ENCODE measurements at regions not wholly inside any gene's neighbourhood (a gene's known extent, or its start where the extent isn't known, plus 50 kb on each side); places are given as distances from the start of the nearest gene placed in this dataset.

DNA sequence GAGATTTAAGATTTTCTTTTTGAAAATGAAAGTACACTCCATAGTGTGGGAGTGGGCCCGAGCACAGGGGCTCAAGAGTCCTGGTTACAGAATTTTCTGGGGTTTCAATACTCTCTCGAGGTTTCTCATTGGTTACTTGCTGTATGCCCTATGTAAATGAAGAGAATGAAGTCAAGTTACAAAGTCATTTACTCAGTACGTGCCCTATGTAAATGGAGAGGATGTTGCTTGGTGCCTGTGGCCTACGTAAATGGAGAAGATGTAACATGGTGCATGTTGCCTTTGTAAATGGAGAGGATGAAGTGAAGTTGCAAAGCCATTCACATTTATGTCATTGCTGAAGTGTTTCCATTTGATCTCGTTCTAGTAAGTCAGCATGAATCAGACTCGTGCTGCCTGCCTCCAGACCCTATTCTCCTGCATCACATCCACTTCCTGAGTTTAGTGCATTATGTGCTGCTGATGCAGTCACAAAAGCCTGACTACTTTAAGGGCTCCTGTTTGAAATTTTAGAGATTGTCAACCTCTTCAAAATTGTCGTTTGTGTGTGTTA, 302.0 kb downstream of the ZBBX start:
- no peaks in the 10 kb centered on the region for H4K20me1 ChIP-seq (replicated peaks; ENCODE audit: control insufficient read depth, insufficient read depth, low read length)
- no peak overlapping the region for H3K27ac ChIP-seq (ENCODE audit: extremely low read depth, low read depth, low read length)
- no peaks in the 10 kb centered on the region for H3K9me3 ChIP-seq (replicated peaks; ENCODE audit: control insufficient read depth, insufficient read depth, low read depth, low read length)
- no peaks in the 10 kb centered on the region for H3K4me1 ChIP-seq (replicated peaks in 1 of 2; ENCODE audit: control insufficient read depth in 2 of 2, insufficient read depth in 2 of 2, low read length in 2 of 2)
- ChIA-PET POLR2A (no interaction called here), CTCF (ENCODE audit: low intra/inter-chr PET ratio) (no interaction called here)
- no peak overlapping the region for H3K9ac ChIP-seq (ENCODE audit: insufficient read depth in 1 of 2, low read depth in 2 of 2, low read length in 2 of 2)
- 0% methylated on average over 7 of the region's 7 CpGs for WGBS (ENCODE audit: insufficient coverage, low coverage, missing lambda C conversion rate)
- in situ Hi-C loops (cut with MboI) (no loop called here), intact Hi-C loops (cut with micrococcal nuclease) (no loop called here)
- ATAC-seq: no peak
- H3K4me3 ChIP-seq: no peak overlapping the region
- FAIRE-seq: no peak
- no peak overlapping the region for H3K4me2 ChIP-seq (ENCODE audit: insufficient read depth, low read length)
- H3K79me2 ChIP-seq (ENCODE audit: control insufficient read depth, insufficient read depth, low read length): no peaks in the 10 kb centered on the region
- no peaks in the 10 kb centered on the region for H3K9me1 ChIP-seq (ENCODE audit: control insufficient read depth, insufficient read depth, low read length)
- H3K27me3 ChIP-seq (ENCODE audit: control insufficient read depth in 2 of 2, insufficient read depth in 2 of 2, low read length in 2 of 2): no peaks in the 10 kb centered on the region
- no peaks in the 10 kb centered on the region for H3K36me3 ChIP-seq (ENCODE audit: control insufficient read depth, insufficient read depth, low read length)
- no peak overlapping the region for H2AFZ ChIP-seq (ENCODE audit: low read depth, low read length)
- no peak for DNase-seq (ENCODE audit: extremely low read depth in 1 of 4, low spot score in 3 of 4)
- BruUV-seq (replicated peaks): no TSS peak
- TF ChIP-seq ELF1 (tag; IDR thresholded peaks at IDR 0.05) (no peak), CTCF (IDR thresholded peaks at IDR 0.05 in 2 of 3, conservative IDR thresholded peaks at IDR 0.05 in 1 of 3; ENCODE audit: insufficient read depth in 2 of 3, low read depth in 1 of 3, low read length in 3 of 3) (no peak), KDM4B (IDR thresholded peaks at IDR 0.05; ENCODE audit: borderline replicate concordance in 2 of 2, low read depth in 1 of 2) (no peak), PRMT5 (CRISPR knock-in tag; IDR thresholded peaks at IDR 0.05) (no peak), ZBTB5 (IDR thresholded peaks at IDR 0.05) (no peak), ZNF75A (CRISPR knock-in tag; IDR thresholded peaks at IDR 0.05) (no peak)
- TF ChIP-seq, protein P1, sequence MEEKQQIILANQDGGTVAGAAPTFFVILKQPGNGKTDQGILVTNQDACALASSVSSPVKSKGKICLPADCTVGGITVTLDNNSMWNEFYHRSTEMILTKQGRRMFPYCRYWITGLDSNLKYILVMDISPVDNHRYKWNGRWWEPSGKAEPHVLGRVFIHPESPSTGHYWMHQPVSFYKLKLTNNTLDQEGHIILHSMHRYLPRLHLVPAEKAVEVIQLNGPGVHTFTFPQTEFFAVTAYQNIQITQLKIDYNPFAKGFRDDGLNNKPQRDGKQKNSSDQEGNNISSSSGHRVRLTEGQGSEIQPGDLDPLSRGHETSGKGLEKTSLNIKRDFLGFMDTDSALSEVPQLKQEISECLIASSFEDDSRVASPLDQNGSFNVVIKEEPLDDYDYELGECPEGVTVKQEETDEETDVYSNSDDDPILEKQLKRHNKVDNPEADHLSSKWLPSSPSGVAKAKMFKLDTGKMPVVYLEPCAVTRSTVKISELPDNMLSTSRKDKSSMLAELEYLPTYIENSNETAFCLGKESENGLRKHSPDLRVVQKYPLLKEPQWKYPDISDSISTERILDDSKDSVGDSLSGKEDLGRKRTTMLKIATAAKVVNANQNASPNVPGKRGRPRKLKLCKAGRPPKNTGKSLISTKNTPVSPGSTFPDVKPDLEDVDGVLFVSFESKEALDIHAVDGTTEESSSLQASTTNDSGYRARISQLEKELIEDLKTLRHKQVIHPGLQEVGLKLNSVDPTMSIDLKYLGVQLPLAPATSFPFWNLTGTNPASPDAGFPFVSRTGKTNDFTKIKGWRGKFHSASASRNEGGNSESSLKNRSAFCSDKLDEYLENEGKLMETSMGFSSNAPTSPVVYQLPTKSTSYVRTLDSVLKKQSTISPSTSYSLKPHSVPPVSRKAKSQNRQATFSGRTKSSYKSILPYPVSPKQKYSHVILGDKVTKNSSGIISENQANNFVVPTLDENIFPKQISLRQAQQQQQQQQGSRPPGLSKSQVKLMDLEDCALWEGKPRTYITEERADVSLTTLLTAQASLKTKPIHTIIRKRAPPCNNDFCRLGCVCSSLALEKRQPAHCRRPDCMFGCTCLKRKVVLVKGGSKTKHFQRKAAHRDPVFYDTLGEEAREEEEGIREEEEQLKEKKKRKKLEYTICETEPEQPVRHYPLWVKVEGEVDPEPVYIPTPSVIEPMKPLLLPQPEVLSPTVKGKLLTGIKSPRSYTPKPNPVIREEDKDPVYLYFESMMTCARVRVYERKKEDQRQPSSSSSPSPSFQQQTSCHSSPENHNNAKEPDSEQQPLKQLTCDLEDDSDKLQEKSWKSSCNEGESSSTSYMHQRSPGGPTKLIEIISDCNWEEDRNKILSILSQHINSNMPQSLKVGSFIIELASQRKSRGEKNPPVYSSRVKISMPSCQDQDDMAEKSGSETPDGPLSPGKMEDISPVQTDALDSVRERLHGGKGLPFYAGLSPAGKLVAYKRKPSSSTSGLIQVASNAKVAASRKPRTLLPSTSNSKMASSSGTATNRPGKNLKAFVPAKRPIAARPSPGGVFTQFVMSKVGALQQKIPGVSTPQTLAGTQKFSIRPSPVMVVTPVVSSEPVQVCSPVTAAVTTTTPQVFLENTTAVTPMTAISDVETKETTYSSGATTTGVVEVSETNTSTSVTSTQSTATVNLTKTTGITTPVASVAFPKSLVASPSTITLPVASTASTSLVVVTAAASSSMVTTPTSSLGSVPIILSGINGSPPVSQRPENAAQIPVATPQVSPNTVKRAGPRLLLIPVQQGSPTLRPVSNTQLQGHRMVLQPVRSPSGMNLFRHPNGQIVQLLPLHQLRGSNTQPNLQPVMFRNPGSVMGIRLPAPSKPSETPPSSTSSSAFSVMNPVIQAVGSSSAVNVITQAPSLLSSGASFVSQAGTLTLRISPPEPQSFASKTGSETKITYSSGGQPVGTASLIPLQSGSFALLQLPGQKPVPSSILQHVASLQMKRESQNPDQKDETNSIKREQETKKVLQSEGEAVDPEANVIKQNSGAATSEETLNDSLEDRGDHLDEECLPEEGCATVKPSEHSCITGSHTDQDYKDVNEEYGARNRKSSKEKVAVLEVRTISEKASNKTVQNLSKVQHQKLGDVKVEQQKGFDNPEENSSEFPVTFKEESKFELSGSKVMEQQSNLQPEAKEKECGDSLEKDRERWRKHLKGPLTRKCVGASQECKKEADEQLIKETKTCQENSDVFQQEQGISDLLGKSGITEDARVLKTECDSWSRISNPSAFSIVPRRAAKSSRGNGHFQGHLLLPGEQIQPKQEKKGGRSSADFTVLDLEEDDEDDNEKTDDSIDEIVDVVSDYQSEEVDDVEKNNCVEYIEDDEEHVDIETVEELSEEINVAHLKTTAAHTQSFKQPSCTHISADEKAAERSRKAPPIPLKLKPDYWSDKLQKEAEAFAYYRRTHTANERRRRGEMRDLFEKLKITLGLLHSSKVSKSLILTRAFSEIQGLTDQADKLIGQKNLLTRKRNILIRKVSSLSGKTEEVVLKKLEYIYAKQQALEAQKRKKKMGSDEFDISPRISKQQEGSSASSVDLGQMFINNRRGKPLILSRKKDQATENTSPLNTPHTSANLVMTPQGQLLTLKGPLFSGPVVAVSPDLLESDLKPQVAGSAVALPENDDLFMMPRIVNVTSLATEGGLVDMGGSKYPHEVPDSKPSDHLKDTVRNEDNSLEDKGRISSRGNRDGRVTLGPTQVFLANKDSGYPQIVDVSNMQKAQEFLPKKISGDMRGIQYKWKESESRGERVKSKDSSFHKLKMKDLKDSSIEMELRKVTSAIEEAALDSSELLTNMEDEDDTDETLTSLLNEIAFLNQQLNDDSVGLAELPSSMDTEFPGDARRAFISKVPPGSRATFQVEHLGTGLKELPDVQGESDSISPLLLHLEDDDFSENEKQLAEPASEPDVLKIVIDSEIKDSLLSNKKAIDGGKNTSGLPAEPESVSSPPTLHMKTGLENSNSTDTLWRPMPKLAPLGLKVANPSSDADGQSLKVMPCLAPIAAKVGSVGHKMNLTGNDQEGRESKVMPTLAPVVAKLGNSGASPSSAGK (IDR thresholded peaks at IDR 0.05): no peak

Data from K562 (cell line).